ENCODE measurements at regions not wholly inside any gene's neighbourhood (a gene's known extent, or its start where the extent isn't known, plus 50 kb on each side); places are given as distances from the start of the nearest gene placed in this dataset.

DNA sequence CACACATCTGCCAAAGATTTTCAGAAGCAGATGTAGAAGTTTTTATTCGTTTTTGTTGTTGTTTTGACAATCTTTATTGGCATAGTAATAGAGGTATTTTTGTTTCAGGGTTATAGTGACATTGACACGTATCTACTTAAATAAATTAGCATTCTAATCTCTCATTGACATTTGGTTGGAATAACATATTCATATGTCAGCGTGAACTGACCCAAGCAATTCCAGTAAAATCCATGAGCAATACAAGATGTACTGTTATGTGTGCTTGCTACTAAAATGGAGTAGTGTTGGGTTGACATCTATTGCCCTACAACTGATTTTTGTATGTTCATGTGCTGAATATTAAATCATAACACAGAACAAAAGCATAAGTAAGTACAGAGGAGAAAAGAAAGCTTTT is 284.4 kb upstream of the SMC2 start:
- no peak overlapping the region for H3K27ac ChIP-seq (ENCODE audit: low read depth, low read length)
- RAD21 ChIA-PET (ENCODE audit: low non-redundant PET in 1 of 2, low total read pairs in 2 of 2, uncharacterized antibody in 2 of 2, unreplicated experiment in 2 of 2): no interaction called here
- H3K9me2 ChIP-seq (ENCODE audit: insufficient read depth): no peaks in the 10 kb centered on the region
- intact Hi-C loops (cut with micrococcal nuclease): no loop called here
- peaks cover 0 to 8% of the 10 kb centered on the region in 2 experiments; a peak in 1 of 4 replicates for H3K9me3 ChIP-seq (ENCODE audit: control insufficient read depth in 1 of 2, insufficient read depth in 1 of 2, low read depth in 1 of 2, low read length in 2 of 2)
- no peak overlapping the region for H3K4me2 ChIP-seq (ENCODE audit: low read length)
- DNase-seq (ENCODE audit: low read depth, low spot score) (no peak), ATAC-seq (no peak)
- TF ChIP-seq, protein P1, sequence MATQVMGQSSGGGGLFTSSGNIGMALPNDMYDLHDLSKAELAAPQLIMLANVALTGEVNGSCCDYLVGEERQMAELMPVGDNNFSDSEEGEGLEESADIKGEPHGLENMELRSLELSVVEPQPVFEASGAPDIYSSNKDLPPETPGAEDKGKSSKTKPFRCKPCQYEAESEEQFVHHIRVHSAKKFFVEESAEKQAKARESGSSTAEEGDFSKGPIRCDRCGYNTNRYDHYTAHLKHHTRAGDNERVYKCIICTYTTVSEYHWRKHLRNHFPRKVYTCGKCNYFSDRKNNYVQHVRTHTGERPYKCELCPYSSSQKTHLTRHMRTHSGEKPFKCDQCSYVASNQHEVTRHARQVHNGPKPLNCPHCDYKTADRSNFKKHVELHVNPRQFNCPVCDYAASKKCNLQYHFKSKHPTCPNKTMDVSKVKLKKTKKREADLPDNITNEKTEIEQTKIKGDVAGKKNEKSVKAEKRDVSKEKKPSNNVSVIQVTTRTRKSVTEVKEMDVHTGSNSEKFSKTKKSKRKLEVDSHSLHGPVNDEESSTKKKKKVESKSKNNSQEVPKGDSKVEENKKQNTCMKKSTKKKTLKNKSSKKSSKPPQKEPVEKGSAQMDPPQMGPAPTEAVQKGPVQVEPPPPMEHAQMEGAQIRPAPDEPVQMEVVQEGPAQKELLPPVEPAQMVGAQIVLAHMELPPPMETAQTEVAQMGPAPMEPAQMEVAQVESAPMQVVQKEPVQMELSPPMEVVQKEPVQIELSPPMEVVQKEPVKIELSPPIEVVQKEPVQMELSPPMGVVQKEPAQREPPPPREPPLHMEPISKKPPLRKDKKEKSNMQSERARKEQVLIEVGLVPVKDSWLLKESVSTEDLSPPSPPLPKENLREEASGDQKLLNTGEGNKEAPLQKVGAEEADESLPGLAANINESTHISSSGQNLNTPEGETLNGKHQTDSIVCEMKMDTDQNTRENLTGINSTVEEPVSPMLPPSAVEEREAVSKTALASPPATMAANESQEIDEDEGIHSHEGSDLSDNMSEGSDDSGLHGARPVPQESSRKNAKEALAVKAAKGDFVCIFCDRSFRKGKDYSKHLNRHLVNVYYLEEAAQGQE (IDR thresholded peaks at IDR 0.05; ENCODE audit: low read depth): no peak
- no peak for TF ChIP-seq EZH2 (IDR thresholded peaks at IDR 0.05)
- TF ChIP-seq EZH2phosphoT487 (IDR thresholded peaks at IDR 0.05; ENCODE audit: borderline replicate concordance): no peak
- no peak for TF ChIP-seq ZNF274 (IDR thresholded peaks at IDR 0.05; ENCODE audit: low read depth, low read length)
- TF ChIP-seq, protein P2, sequence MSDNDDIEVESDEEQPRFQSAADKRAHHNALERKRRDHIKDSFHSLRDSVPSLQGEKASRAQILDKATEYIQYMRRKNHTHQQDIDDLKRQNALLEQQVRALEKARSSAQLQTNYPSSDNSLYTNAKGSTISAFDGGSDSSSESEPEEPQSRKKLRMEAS (IDR thresholded peaks at IDR 0.05): no peak
- TF ChIP-seq, protein P3, sequence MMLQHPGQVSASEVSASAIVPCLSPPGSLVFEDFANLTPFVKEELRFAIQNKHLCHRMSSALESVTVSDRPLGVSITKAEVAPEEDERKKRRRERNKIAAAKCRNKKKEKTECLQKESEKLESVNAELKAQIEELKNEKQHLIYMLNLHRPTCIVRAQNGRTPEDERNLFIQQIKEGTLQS (IDR thresholded peaks at IDR 0.05): no peak
- no peak for TF ChIP-seq SIN3A (IDR thresholded peaks at IDR 0.05; ENCODE audit: low read depth)
- no peak for TF ChIP-seq RAD21 (IDR thresholded peaks at IDR 0.05; ENCODE audit: low read depth)
- TF ChIP-seq SP1 (IDR thresholded peaks at IDR 0.05; ENCODE audit: low read depth): no peak
- no peak for TF ChIP-seq EGR1 (IDR thresholded peaks at IDR 0.05; ENCODE audit: low read depth)
- TF ChIP-seq CTCF (IDR thresholded peaks at IDR 0.05 in 2 of 3, conservative IDR thresholded peaks at IDR 0.05 in 1 of 3; ENCODE audit: borderline replicate concordance in 1 of 3, insufficient read depth in 1 of 3, low read depth in 2 of 3, low read length in 2 of 3): no peak
- TF ChIP-seq SRF (IDR thresholded peaks at IDR 0.05; ENCODE audit: low read depth): no peak
- no peak for TF ChIP-seq CBX3 (IDR thresholded peaks at IDR 0.05; ENCODE audit: low read depth)
- TF ChIP-seq, protein P4, sequence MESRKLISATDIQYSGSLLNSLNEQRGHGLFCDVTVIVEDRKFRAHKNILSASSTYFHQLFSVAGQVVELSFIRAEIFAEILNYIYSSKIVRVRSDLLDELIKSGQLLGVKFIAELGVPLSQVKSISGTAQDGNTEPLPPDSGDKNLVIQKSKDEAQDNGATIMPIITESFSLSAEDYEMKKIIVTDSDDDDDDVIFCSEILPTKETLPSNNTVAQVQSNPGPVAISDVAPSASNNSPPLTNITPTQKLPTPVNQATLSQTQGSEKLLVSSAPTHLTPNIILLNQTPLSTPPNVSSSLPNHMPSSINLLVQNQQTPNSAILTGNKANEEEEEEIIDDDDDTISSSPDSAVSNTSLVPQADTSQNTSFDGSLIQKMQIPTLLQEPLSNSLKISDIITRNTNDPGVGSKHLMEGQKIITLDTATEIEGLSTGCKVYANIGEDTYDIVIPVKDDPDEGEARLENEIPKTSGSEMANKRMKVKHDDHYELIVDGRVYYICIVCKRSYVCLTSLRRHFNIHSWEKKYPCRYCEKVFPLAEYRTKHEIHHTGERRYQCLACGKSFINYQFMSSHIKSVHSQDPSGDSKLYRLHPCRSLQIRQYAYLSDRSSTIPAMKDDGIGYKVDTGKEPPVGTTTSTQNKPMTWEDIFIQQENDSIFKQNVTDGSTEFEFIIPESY (IDR thresholded peaks at IDR 0.05; ENCODE audit: extremely low read depth, insufficient replicate concordance, low read length): no peak
- TF ChIP-seq JUND (IDR thresholded peaks at IDR 0.05): no peak
- no peak for TF ChIP-seq FOSL1 (IDR thresholded peaks at IDR 0.05; ENCODE audit: low read depth)
- no peak for TF ChIP-seq POLR2A (IDR thresholded peaks at IDR 0.05; ENCODE audit: borderline replicate concordance, extremely low read depth, insufficient read depth, insufficient read length)
- TF ChIP-seq POLR2AphosphoS5 (IDR thresholded peaks at IDR 0.05; ENCODE audit: low read depth, low read length): no peak
- POLR2A ChIA-PET: no interaction called here
- no peak overlapping the region for H3K9ac ChIP-seq (ENCODE audit: low read length)
- H3K79me2 ChIP-seq (ENCODE audit: insufficient read depth, low read length): no peaks in the 10 kb centered on the region
- H2AFZ ChIP-seq (ENCODE audit: low read depth, low read length, poor library complexity, severe bottlenecking): no peak overlapping the region
- no peaks in the 10 kb centered on the region for H3K27me3 ChIP-seq (ENCODE audit: insufficient read depth, low read length)
- no peaks in the 10 kb centered on the region for H4K20me1 ChIP-seq (ENCODE audit: insufficient read depth)
- H3K36me3 ChIP-seq (ENCODE audit: control insufficient read depth in 1 of 2, insufficient read depth in 2 of 2, low read length in 2 of 2): no peaks in the 10 kb centered on the region
- H3K4me3 ChIP-seq (replicated peaks in 1 of 2; ENCODE audit: low read depth in 1 of 2, low read length in 2 of 2): no peak overlapping the region
- no TSS peak for BruUV-seq (replicated peaks)
- no peaks in the 10 kb centered on the region for H3K4me1 ChIP-seq (ENCODE audit: control insufficient read depth in 1 of 2, insufficient read depth in 2 of 2, low read length in 2 of 2)
- CTCF ChIA-PET: no interaction called here
